Effector memory CD4-positive, alpha-beta T cell (primary cell): ENCODE measurements at regions not wholly inside any gene's neighbourhood (a gene's known extent, or its start where the extent isn't known, plus 50 kb on each side); places are given as distances from the start of the nearest gene placed in this dataset.
"Not testable (repeated sequence)": the region's sequence is repeated elsewhere in the genome, so short reads cannot be mapped to it uniquely, and the experiment has no call there.

Experiments
- DNase-seq, 3 donors: peaks; one replicate each; pipeline ENCODE4 v3.0.0-alpha.2; 2020
- H3K27ac ChIP-seq: 2 replicates; pipeline ENCODE4 v1.7.0; 2013; ENCODE audit warnings: mild to moderate bottlenecking, low read length, moderate library complexity; ENCODE audit not compliant: insufficient read depth, poor library complexity, severe bottlenecking
- H3K27me3 ChIP-seq: replicated peaks from 2 replicates; pipeline ENCODE4 v1.7.0; 2013; ENCODE audit warnings: mild to moderate bottlenecking, low read length; ENCODE audit not compliant: insufficient read depth, control insufficient read depth, poor library complexity, severe bottlenecking
- H3K36me3 ChIP-seq: 2 replicates; pipeline ENCODE4 v1.7.0; 2013; ENCODE audit warnings: mild to moderate bottlenecking, low read length, moderate library complexity; ENCODE audit not compliant: control insufficient read depth, insufficient read depth
- H3K4me1 ChIP-seq: 2 replicates; pipeline ENCODE4 v1.7.0; 2013; ENCODE audit warnings: low read length, mild to moderate bottlenecking; ENCODE audit not compliant: control insufficient read depth, insufficient read depth, poor library complexity, severe bottlenecking
- H3K4me3 ChIP-seq: 2 replicates; pipeline ENCODE4 v1.7.0; 2013; ENCODE audit warnings: low read length, low read depth, mild to moderate bottlenecking; ENCODE audit not compliant: insufficient read depth, poor library complexity, severe bottlenecking
- H3K9me3 ChIP-seq: 2 replicates; pipeline ENCODE4 v1.7.0; 2013; ENCODE audit warnings: mild to moderate bottlenecking, low read length, moderate library complexity; ENCODE audit not compliant: control insufficient read depth

DNA sequence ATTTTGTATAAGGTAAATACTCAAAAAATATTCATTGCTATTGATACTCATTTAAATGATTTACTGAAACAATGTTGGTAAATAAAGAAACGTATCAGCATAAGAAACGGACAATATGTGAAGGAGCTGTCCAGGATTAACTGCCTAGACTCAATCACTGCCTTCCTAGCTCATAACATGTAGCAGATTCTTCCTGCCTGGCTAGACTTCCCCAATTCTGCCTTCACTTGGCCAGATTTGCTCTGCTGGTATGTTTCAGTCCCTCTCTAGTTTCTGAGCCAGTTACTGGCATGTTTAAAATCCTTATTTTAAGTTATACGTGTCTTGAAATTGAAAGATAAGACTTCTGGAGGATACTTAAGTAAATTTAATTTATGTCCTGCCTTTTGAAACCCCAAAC lies 740.3 kb downstream of the CENPC start:
- Histone ChIP-seq H3K4me3 (no peak overlapping the region), H3K4me1 (no peaks in the 10 kb centered on the region), H3K27ac (no peak overlapping the region), H3K36me3 (no peaks in the 10 kb centered on the region), H3K27me3 (no peaks in the 10 kb centered on the region), H3K9me3 (no peaks in the 10 kb centered on the region)
- DNase-seq, result no peak

DNA sequence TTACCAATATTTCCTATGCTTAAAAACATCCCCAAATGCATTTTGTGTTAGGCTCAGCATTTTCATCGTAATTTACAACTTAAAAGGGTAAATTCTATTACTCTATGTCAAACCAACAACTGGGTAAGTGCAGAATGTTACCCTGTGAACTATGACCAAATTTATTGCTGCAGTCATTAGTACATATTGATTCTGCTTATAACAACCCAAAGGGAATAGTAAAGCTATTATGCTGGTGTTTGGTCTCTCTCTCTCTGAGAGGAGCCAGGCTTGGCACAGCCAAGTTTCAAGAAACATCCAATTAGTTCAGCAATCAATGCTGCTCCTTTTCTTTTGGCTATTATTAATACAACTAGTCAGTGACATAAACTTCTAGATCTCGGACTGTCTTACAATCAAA lies 747.7 kb downstream of the CENPC start:
- Histone ChIP-seq H3K4me3 (no peak overlapping the region), H3K36me3 (no peaks in the 10 kb centered on the region), H3K27me3 (no peaks in the 10 kb centered on the region), H3K4me1 (no peaks in the 10 kb centered on the region), H3K9me3 (no peaks in the 10 kb centered on the region), H3K27ac (no peak overlapping the region)
- DNase-seq, result no peak

DNA sequence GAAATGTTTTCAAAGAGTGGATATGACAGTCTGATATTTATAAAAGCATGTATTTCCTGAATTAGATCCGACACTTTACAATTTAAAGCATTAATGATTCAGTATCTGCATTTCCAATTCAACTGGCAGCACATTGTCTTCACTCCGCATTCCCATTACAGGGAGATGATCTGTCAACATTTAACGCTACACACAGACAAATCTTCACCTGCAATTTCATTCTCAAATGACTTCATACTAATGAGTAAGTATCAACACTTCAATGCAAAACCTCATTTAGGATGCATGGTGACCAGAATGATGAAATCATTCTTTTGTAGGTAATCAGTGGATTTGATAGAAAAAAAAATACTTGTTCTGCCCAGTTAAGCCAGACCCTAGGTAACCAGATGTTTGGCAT lies 749.6 kb downstream of the CENPC start:
- H3K27ac ChIP-seq, result no peak overlapping the region
- no peak overlapping the region for H3K4me3 ChIP-seq
- no peaks in the 10 kb centered on the region for H3K4me1 ChIP-seq
- no peak for DNase-seq
- H3K36me3 ChIP-seq, result no peaks in the 10 kb centered on the region
- H3K9me3 ChIP-seq, result no peaks in the 10 kb centered on the region
- H3K27me3 ChIP-seq, result no peaks in the 10 kb centered on the region

DNA sequence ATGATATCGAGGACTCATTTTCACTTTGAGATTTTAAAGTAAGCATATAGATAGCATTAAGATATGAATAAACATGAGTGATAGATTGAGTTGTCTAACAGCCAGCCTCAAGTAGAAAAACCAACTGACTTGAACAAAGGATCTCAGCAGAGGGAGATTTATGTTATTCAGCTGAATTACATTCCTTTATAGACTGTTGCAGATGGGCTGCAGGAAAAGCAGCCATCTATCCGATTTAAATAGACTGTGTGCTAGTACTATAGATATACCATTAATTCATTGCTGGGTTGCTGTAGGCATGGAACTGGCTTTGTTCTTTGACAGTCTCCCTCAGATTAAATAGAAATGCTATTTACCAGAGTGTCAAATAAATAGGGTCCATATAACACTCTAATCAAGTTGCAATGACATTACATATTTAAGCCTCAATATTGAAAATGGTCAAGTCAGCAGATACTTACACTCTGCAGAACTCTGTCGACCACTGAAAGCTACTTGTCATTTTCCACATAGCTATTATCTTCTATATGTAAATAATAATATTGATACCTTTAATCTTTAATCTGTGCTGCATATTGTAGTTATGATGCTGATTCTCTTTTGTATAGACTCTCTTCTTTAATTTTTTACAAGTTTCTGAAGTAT lies 750.8 kb downstream of the CENPC start:
- DNase-seq, result no peak
- Histone ChIP-seq H3K36me3 (no peaks in the 10 kb centered on the region), H3K27ac (no peak overlapping the region), H3K4me1 (no peaks in the 10 kb centered on the region), H3K4me3 (no peak overlapping the region), H3K9me3 (no peaks in the 10 kb centered on the region), H3K27me3 (no peaks in the 10 kb centered on the region)

DNA sequence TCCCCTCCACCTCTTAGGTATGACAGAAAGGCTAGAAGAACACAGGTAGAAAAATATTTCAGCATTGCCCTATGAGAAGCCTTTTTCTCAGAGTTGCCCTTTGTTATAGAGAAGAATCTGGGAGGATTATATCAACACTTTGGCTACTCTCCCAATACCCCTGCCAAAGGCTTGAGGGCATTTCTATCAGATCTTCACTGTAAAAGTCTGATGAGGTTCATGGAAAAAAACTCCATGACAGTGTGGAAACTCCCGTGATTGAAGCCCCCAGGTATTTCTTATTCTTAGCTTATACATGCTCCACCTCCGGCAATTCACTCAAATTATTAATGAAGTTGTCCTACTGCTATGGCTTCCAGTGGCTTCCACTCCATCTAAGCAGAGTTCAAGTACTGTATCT lies 753.6 kb downstream of the CENPC start:
- H3K27ac ChIP-seq, result no peak overlapping the region
- no peak for DNase-seq

DNA sequence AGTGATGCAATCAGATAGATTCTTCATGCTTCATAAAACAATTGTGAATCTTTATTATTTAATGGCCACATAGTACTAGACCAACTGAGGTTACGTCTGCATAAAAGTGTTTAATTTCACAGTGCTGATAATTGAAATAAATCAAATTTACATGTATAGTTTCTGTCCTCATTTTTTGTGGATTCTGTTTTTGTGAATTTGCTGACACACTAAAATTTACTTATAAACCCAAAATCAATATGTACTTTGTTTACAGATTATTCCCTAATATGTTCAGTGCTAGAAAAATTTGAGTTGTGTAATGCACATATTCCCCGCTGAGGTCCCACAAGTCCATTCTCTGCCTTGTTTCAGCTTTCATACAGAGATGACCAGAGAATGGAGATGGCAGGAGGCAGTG lies 759.8 kb downstream of the CENPC start:
- H3K4me1 ChIP-seq, result no peaks in the 10 kb centered on the region
- H3K9me3 ChIP-seq, result no peaks in the 10 kb centered on the region
- H3K27me3 ChIP-seq, result no peaks in the 10 kb centered on the region
- no peak overlapping the region for H3K4me3 ChIP-seq
- no peaks in the 10 kb centered on the region for H3K36me3 ChIP-seq
- H3K27ac ChIP-seq, result no peak overlapping the region
- DNase-seq, result no peak

More for the DNA sequence above, 753.6 kb downstream of the CENPC start:
- no peaks in the 10 kb centered on the region for H3K9me3 ChIP-seq
- no peak overlapping the region for H3K4me3 ChIP-seq
- no peaks in the 10 kb centered on the region for H3K4me1 ChIP-seq
- no peaks in the 10 kb centered on the region for H3K27me3 ChIP-seq
- H3K36me3 ChIP-seq, result no peaks in the 10 kb centered on the region

DNA sequence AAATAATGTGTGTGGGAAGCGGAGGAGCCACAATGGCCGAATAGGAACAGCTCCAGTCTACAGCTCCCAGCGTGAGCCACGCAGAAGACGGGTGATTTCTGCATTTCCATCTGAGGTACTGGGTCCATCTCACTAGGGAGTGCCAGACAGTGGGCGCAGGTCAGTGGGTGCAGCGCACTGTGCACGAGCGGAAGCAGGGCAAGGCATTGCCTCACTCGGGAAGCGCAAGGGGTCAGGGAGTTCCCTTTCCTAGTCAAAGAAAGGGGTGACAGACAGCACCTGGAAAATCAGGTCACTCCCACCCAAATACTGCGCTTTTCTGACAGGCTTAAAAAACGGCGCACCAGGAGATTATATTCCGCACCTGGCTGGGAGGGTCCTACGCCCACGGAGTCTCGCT lies 762.6 kb downstream of the CENPC start:
- H3K27ac ChIP-seq, DNase-seq, H3K4me1 ChIP-seq, H3K4me3 ChIP-seq, H3K36me3 ChIP-seq, H3K9me3 ChIP-seq, H3K27me3 ChIP-seq: not testable (repeated sequence)

DNA sequence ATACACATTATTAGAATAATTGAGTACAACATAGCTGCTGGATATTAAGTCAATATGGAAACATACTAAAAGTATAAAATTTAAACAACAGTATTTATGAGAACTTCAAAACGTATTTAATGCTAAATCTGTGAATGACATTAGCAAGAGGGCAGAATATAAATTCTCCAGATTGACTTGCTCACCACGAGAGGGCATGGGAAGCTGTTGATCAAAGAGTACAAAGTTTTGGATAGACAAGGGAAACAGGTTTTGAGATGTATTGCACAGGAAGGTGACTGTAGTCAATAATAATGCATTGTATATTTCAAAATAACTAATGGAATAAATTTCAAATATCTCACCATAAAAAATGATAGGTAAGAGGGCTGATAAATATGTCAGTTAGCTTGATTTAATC lies 768.2 kb downstream of the CENPC start:
- H3K4me1 ChIP-seq, result no peaks in the 10 kb centered on the region
- no peak overlapping the region for H3K4me3 ChIP-seq
- H3K27ac ChIP-seq, result no peak overlapping the region
- no peaks in the 10 kb centered on the region for H3K9me3 ChIP-seq
- no peak for DNase-seq
- no peaks in the 10 kb centered on the region for H3K27me3 ChIP-seq
- H3K36me3 ChIP-seq, result no peaks in the 10 kb centered on the region

DNA sequence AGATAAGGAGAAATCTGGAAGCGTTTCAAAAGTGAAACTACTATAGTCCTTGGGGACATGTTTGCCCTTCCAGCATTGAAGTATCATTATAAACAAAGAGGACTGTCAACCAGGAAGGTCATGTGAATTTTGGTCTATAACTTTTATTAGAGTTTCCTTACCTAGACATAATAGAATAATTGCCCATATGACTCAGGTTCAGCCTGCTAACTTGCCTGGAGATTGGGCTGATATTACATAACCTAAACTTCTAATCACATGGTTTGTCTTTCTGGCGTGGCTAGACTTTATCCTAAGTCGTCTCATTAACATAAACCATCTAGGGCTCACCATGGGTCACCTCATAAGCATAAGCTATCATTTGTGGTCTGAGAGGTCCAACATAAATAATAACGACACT lies 775.9 kb downstream of the CENPC start:
- H3K9me3 ChIP-seq, result no peaks in the 10 kb centered on the region
- DNase-seq, result no peak
- no peak overlapping the region for H3K27ac ChIP-seq
- H3K27me3 ChIP-seq, result no peaks in the 10 kb centered on the region
- H3K4me3 ChIP-seq, result no peak overlapping the region
- H3K4me1 ChIP-seq, result no peaks in the 10 kb centered on the region
- no peaks in the 10 kb centered on the region for H3K36me3 ChIP-seq

DNA sequence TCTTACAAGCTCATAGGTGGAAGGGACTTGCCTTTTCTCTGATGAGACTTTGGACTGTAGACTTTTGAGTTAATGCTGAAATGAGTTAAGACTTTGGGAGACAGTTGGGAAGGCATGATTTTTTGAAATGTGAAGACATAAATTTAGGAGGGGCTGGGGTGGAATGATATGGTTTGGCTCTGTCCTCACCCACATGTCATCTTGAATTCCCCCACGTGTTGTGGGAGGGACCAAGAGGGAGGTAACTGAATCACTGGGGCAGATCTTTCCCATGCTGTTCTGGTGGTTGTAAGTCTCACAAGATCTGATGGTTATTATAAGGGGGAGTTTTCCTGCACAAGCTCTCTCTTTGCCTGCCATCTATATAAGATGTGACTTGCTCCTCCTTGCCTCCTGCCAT lies 777.9 kb downstream of the CENPC start:
- no peak overlapping the region for H3K4me3 ChIP-seq
- H3K4me1 ChIP-seq, result no peaks in the 10 kb centered on the region
- no peaks in the 10 kb centered on the region for H3K9me3 ChIP-seq
- no peak for DNase-seq
- no peak overlapping the region for H3K27ac ChIP-seq
- H3K27me3 ChIP-seq, result no peaks in the 10 kb centered on the region
- H3K36me3 ChIP-seq, result no peaks in the 10 kb centered on the region
